GM18867 (cell line): ENCODE measurements at regions not wholly inside any gene's neighbourhood (a gene's known extent, or its start where the extent isn't known, plus 50 kb on each side); places are given as distances from the start of the nearest gene placed in this dataset.

ENCODE experiments used
- ATAC-seq: cut with Tn5 transposase; IDR thresholded peaks from one replicate; pipeline ENCODE4 v1.9.1; 2021; ENCODE audit warnings: mild to moderate bottlenecking, moderate library complexity; ENCODE audit not compliant: unreplicated experiment

DNA sequence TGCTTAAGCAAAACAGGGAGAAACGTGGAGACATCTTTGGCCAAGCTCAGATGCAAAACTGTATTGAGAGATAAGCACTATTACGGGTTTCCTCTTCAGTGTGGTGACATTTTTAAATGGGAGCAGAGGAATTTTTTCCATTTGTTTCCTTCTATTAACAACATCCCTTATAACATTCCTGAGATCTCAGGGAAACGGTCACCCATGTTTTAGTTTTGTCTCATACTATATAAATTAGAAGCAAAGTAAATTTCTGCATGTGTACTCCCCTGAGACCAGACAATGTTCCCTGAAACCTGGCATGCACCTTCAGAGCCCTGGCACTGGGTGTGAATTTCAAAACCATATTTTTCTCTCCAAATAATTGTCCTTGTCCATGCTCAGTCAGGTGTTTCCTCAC, 57.6 kb upstream of the RNF152 start:
- no peak for ATAC-seq

DNA sequence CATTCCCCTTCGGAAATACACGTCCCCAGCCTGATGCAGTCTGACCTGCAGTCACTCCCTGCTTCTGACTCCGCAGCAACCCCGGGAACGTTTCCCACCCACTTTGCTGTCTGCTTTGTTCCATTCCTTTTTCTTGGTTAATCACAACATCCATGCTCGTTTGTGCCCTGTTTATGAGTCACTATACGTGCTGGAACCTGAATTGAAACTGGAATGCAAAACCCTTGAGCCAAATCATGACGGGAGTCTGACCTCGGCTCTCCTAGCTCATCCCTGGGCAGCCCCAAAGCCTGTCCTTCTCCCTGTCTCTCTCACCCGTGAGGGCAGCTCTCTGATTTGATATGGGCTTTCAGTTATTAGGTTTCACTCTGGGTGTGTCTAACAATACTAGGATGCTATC, 57.1 kb upstream of the RNF152 start:
- no peak for ATAC-seq

DNA sequence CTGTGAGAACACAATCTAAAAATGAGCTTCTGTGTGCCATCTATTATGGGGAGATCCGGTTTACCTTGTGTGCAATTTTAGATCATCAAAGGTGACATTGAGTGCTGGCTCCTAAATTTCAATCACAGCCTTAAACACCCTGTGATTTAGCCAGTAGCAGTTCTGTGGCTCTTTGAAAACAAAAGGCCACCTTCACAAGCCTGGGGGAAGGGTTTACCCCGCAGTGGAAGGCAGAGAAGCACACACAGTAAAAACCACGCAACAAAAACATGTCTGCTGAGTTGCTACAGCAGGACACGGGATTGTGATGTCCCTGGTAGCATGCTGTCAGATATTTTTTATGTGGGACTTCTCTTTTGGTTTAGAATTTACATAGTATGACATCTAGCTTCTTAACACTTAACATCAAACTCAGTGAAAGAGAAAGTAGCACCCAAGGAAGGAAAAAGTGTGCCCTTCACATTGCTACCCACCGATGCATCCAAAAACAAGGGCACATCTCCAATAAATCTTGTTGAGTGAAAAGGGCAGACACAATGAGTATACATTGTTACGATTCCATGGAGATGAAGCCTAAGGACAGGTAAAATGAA, 56.1 kb upstream of the RNF152 start:
- ATAC-seq, result no peak

DNA sequence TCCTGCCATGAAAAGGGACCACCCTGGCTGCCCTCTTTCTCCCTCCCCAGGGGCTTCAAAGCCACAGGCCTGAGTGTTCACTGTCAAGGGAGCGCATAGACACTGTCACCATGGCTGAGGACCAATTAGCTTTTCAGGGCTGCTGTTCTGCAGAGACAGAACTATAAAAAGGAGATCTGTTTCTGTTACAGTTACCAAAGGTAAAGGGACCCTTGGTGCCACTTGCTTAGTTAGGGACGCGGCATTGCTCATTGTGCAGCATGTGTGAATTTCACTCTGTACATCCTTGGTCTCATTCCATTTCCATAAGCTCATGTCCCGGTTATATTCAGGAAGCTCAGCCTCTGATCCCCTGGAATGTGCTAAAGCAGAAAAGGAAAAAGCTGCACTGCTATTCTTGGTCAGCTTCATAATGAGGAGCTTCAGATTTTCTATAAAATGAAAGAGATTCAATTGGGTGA, 55.5 kb upstream of the RNF152 start:
- ATAC-seq, result no peak

DNA sequence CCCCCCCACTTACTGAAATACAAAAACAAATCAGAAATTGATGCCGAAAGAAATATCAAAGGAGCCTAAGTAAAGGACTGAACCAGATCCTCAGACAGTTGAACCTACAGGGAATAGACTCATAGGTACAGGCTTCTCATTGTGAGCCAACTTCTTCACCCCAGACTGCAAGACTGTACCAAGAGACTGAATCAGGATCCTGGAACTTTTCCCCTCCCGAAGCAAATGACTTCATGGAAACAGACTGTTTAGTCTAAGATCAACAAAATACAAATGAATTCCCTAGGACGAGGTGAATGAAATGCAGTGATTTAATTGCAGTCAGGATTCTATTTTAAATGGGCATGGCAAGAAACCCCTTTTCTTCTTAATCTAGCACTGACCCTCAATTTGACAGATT, 53.6 kb upstream of the RNF152 start:
- no peak for ATAC-seq

DNA sequence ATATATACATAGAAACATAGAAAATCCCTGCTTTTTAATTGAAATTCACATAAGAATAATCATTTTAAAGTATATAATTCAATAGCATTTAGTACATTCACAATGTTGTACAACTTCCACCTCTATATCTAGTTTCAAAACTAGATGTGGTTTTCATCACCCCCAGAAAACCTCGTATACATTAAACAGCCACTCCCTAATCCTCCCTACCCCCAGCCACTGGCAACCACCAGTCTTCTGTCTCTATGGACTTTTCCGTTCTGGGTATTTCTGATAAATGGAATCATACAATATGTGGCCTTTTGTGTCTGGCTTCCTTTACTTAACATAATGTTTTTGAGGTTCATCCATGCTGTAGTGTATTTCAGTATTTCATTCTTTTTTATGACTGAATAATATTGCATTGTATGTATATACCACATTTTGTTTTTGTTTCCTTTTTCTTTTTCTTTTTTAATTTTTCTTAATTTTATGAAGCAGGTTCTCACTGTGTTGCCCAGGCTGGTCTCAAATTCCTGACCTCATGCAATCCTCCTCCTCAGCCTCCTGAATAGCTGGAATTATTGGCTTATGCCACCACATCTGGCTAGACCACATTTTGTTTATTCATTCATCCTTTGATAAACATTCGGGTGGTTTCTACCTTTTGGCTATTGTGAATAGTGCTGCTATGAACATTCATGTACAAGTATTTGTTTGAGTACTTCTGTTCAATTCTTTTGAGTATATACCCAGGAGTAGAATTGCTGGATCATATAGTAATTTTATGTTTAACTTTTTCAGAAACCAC, 50.6 kb upstream of the RNF152 start:
- no peak for ATAC-seq
